GM12878 (cell line): ENCODE measurements at regions not wholly inside any gene's neighbourhood (a gene's known extent, or its start where the extent isn't known, plus 50 kb on each side); places are given as distances from the start of the nearest gene placed in this dataset.

Experiments used
- ATAC-seq: fragments of 200-7000 bp; cut with Tn5 transposase; 3 replicates; pipeline ENCODE4 v1.9.1; 2020; ENCODE audit warnings: mild to moderate bottlenecking, moderate library complexity
- BruUV-seq: library from RNA; stranded (reverse); fragments of 400-500 nt; replicated peaks from 2 replicates; lab custom pipeline; 2021; lab: Mats Ljungman, UMichigan
- CTCF ChIA-PET: fragments of 300-600 bp; sonication (Branson Sonifier 250); formaldehyde crosslinking; extraction: SDS; loops from one replicate; lab custom pipeline; 2021; ENCODE audit warnings: inconsistent platforms; lab: Yijun Ruan, JAX
- POLR2A ChIA-PET: fragments of 350-600 bp; formaldehyde crosslinking; extraction: SDS; loops from one replicate; lab custom pipeline; 2021; ENCODE audit warnings: inconsistent platforms; lab: Charles Lee
- RAD21 ChIA-PET: fragments of 300-600 bp; sonication (Branson Sonifier 250); formaldehyde crosslinking; loops from one replicate; lab custom pipeline; 2023; ENCODE audit warnings: antibody characterized with exemption; ENCODE audit not compliant: unreplicated experiment; lab: Charles Lee
- SMC1A ChIA-PET: fragments of 300-600 bp; sonication (Branson Sonifier 250); formaldehyde crosslinking; loops from one replicate; lab custom pipeline; 2023; ENCODE audit not compliant: unreplicated experiment, uncharacterized antibody; lab: Charles Lee
- DNase-seq: peaks from one replicate; pipeline ENCODE4 v3.0.0-alpha.2; 2011; ENCODE audit warnings: low read depth, low spot score
- FAIRE-seq: peaks from 3 replicates; lab custom pipeline; 2011; peaks lifted over from hg19 to GRCh38; lab: Jason Lieb, UNC
- H2AFZ ChIP-seq: 2 replicates; pipeline ENCODE4 v1.6.0; 2011; ENCODE audit warnings: low read depth, low read length, control low read depth; ENCODE audit not compliant: control insufficient read depth
- H3K27ac ChIP-seq: 2 replicates; pipeline ENCODE4 v1.5.1; 2011; ENCODE audit warnings: control low read depth; ENCODE audit not compliant: control insufficient read depth, insufficient read depth
- H3K27me3 ChIP-seq, 2 experiments: replicated peaks in 1 of 2; 2 replicates each; pipeline versions ENCODE4 v1.6.0 to v1.6.1; 2011; ENCODE audit warnings: low read length in 1 of 2; ENCODE audit not compliant: control insufficient read depth in 2 of 2, insufficient read depth in 2 of 2
- H3K36me3 ChIP-seq, 2 experiments: 2 replicates each; pipeline ENCODE4 v1.5.1; 2011; ENCODE audit warnings: low read length in 1 of 2; ENCODE audit not compliant: control insufficient read depth in 2 of 2, insufficient read depth in 2 of 2
- H3K4me1 ChIP-seq: 2 replicates; pipeline ENCODE4 v1.6.1; 2011; ENCODE audit warnings: mild to moderate bottlenecking, low read length, moderate library complexity, mixed read lengths; ENCODE audit not compliant: control insufficient read depth, insufficient read depth
- H3K4me2 ChIP-seq: 2 replicates; pipeline ENCODE4 v1.6.0; 2011; ENCODE audit warnings: control low read depth; ENCODE audit not compliant: control insufficient read depth, insufficient read depth
- H3K4me3 ChIP-seq: fragments of 200-600 bp; sonication (generic); 2 replicates; pipeline ENCODE4 v1.5.1; 2016
- H3K79me2 ChIP-seq: 2 replicates; pipeline ENCODE4 v1.6.0; 2011; ENCODE audit warnings: low read length; ENCODE audit not compliant: control insufficient read depth, insufficient read depth
- H3K9ac ChIP-seq: 2 replicates; pipeline ENCODE4 v1.8.0; 2011; ENCODE audit warnings: low read length, control low read depth, mixed read lengths; ENCODE audit not compliant: control insufficient read depth, insufficient read depth
- H3K9me3 ChIP-seq: replicated peaks from 3 replicates; pipeline ENCODE4 v1.5.1; 2011; ENCODE audit warnings: mild to moderate bottlenecking, low read length; ENCODE audit not compliant: control insufficient read depth, insufficient read depth
- H4K20me1 ChIP-seq: 2 replicates; pipeline ENCODE4 v1.6.0; 2011; ENCODE audit not compliant: control insufficient read depth, insufficient read depth
- BCLAF1 ChIP-seq: fragments of 450-650 bp; IDR thresholded peaks from 2 replicates; pipeline ENCODE4 v1.6.1; 2017; ENCODE audit warnings: antibody characterized with exemption, mild to moderate bottlenecking, moderate library complexity
- CREB1 ChIP-seq: IDR thresholded peaks from 2 replicates; pipeline ENCODE4 v1.6.1; 2012; ENCODE audit warnings: low read depth, mild to moderate bottlenecking, inconsistent platforms
- CREM ChIP-seq: IDR thresholded peaks from 2 replicates; pipeline ENCODE4 v1.6.1; 2014; ENCODE audit warnings: antibody characterized with exemption, low read depth
- IKZF2 ChIP-seq, 2 experiments: fragments of 450-650 bp; IDR thresholded peaks; 2 replicates each; pipeline ENCODE4 v1.6.1; 2017; ENCODE audit warnings: mild to moderate bottlenecking in 2 of 2, moderate library complexity in 2 of 2
- KAT2A ChIP-seq: conservative IDR thresholded peaks from 2 replicates; pipeline ENCODE4 v1.6.1; 2011; ENCODE audit warnings: low read depth, low read length; ENCODE audit not compliant: control insufficient read depth
- KDM1A ChIP-seq: fragments of 200-600 bp; sonication (generic); IDR thresholded peaks from 2 replicates; pipeline ENCODE4 v1.6.1; 2016; ENCODE audit warnings: borderline replicate concordance
- LARP7 ChIP-seq: fragments of 450-650 bp; IDR thresholded peaks from 2 replicates; pipeline ENCODE4 v1.6.1; 2017; ENCODE audit warnings: mild to moderate bottlenecking
- MAX ChIP-seq: IDR thresholded peaks from 2 replicates; pipeline ENCODE4 v1.6.1; 2012; ENCODE audit warnings: low read depth, low read length, improper control_type of control experiment
- RFX5 ChIP-seq: IDR thresholded peaks from 2 replicates; pipeline ENCODE4 v1.6.1; 2011; ENCODE audit warnings: low read depth, low read length, improper control_type of control experiment
- TCF3 ChIP-seq: IDR thresholded peaks from 2 replicates; pipeline ENCODE4 v1.6.1; 2012; ENCODE audit warnings: low read depth, mild to moderate bottlenecking, low read length, borderline replicate concordance; ENCODE audit not compliant: insufficient read depth
- YBX1 ChIP-seq: fragments of 450-650 bp; IDR thresholded peaks from 2 replicates; pipeline ENCODE4 v1.6.1; 2016; ENCODE audit warnings: antibody characterized with exemption
- ZBTB33 ChIP-seq: fragments of 450-650 bp; IDR thresholded peaks from 2 replicates; pipeline ENCODE4 v1.6.1; 2017; ENCODE audit warnings: mild to moderate bottlenecking
- ZNF622 ChIP-seq: fragments of 450-650 bp; IDR thresholded peaks from 2 replicates; pipeline ENCODE4 v1.6.1; 2017; ENCODE audit warnings: mild to moderate bottlenecking, inconsistent platforms
- WGBS: methylation state at CpG from one replicate; pipeline ENCODE4 v1.1.6; 2016; ENCODE audit warnings: low lambda C conversion rate; ENCODE audit not compliant: insufficient replicate concordance, insufficient coverage; ENCODE audit errors: missing lambda C conversion rate; 5-methylcytosine and 5-hydroxymethylcytosine counted together
- in situ Hi-C: fragments of 300-500 bp; cut with MboI; formaldehyde crosslinking; loops from 9 replicates; pipeline ENCODE4 v1.14.3; 2018; ENCODE audit warnings: mixed read lengths
- intact Hi-C: fragments of 100-400 bp; cut with micrococcal nuclease; formaldehyde crosslinking; loops from one replicate; pipeline ENCODE4 v1.14.2; 2022; ENCODE audit not compliant: unreplicated experiment
- TF ChIP-seq, protein P1 (sequence below): IDR thresholded peaks from 2 replicates; pipeline ENCODE4 v1.6.1; 2011; ENCODE audit warnings: borderline replicate concordance, low read depth, mild to moderate bottlenecking, moderate library complexity, low read length; ENCODE audit not compliant: insufficient read depth, poor library complexity, severe bottlenecking
- TF ChIP-seq, protein P2 (sequence below): fragments of 450-650 bp; IDR thresholded peaks from 2 replicates; pipeline ENCODE4 v1.6.1; 2014; ENCODE audit warnings: mild to moderate bottlenecking

GRCh38 chr4:173469622-173470021 lies 60.4 kb downstream of the HAND2 start:
- Histone ChIP-seq H3K79me2 (no peaks in the 10 kb centered on the region), H3K9me3 (no peaks in the 10 kb centered on the region), H3K4me3 (no peak overlapping the region), H3K4me1 (no peaks in the 10 kb centered on the region), H2AFZ (no peak overlapping the region), H3K9ac (no peak overlapping the region), H3K4me2 (no peak overlapping the region), H3K36me3 (no peaks in the 10 kb centered on the region), H3K27me3 (peaks cover 0 to 3% of the 10 kb centered on the region in 2 experiments; a peak in 2 of 4 replicates), H3K27ac (no peak overlapping the region), H4K20me1 (no peaks in the 10 kb centered on the region)
- DNase-seq (no peak), FAIRE-seq (no peak), ATAC-seq (no peak)
- ChIA-PET SMC1A (no interaction called here), RAD21 (no interaction called here), CTCF (no interaction called here), POLR2A (no interaction called here)
- no TSS peak for BruUV-seq
- 68% methylated on average over 7 of the region's 7 CpGs for WGBS
- intact Hi-C loops: no loop called here
- in situ Hi-C loops: no loop called here
- TF ChIP-seq ZNF622 (no peak), TCF3 (no peak), KAT2A (no peak), CREM (no peak), IKZF2 (IDR thresholded peaks at IDR 0.05) (no peak), MAX (no peak), ZBTB33 (no peak), BCLAF1 (no peak), KDM1A (no peak), LARP7 (no peak), CREB1 (no peak), YBX1 (no peak), RFX5 (no peak)
- TF ChIP-seq, protein P1, sequence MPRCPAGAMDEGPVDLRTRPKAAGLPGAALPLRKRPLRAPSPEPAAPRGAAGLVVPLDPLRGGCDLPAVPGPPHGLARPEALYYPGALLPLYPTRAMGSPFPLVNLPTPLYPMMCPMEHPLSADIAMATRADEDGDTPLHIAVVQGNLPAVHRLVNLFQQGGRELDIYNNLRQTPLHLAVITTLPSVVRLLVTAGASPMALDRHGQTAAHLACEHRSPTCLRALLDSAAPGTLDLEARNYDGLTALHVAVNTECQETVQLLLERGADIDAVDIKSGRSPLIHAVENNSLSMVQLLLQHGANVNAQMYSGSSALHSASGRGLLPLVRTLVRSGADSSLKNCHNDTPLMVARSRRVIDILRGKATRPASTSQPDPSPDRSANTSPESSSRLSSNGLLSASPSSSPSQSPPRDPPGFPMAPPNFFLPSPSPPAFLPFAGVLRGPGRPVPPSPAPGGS: no peak
- TF ChIP-seq, protein P2, sequence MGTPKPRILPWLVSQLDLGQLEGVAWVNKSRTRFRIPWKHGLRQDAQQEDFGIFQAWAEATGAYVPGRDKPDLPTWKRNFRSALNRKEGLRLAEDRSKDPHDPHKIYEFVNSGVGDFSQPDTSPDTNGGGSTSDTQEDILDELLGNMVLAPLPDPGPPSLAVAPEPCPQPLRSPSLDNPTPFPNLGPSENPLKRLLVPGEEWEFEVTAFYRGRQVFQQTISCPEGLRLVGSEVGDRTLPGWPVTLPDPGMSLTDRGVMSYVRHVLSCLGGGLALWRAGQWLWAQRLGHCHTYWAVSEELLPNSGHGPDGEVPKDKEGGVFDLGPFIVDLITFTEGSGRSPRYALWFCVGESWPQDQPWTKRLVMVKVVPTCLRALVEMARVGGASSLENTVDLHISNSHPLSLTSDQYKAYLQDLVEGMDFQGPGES: no peak
